H1 (cell line): ENCODE measurements at regions not wholly inside any gene's neighbourhood (a gene's known extent, or its start where the extent isn't known, plus 50 kb on each side); places are given as distances from the start of the nearest gene placed in this dataset.

Experiments
- CTCF ChIA-PET: fragments of 300-600 bp; sonication (Branson Sonifier 250); formaldehyde crosslinking; loops from one replicate; lab custom pipeline; 2021; ENCODE audit not compliant: partially characterized antibody; lab: Charles Lee
- POLR2A ChIA-PET: fragments of 300-600 bp; sonication (Branson Sonifier 250); formaldehyde crosslinking; loops from one replicate; lab custom pipeline; 2021; ENCODE audit warnings: inconsistent platforms; ENCODE audit not compliant: partially characterized antibody; lab: Charles Lee
- DNase-seq, 2 experiments: peaks; one replicate each; pipeline versions ENCODE4 v3.0.0 to v3.0.0-alpha.2; 2010 to 2022; ENCODE audit warnings: low spot score in 2 of 2, low read depth in 1 of 2, mixed read lengths in 1 of 2
- FAIRE-seq: peaks from 2 replicates; lab custom pipeline; 2011; peaks lifted over from hg19 to GRCh38; lab: Jason Lieb, UNC
- H2AFZ ChIP-seq: 2 replicates; pipeline ENCODE4 v1.8.1; 2012; ENCODE audit warnings: low read length, inconsistent platforms
- H2AK5ac ChIP-seq: 2 replicates; pipeline ENCODE4 v1.6.1; 2013; ENCODE audit warnings: low read depth, low read length
- H2BK120ac ChIP-seq: replicated peaks from 2 replicates; pipeline ENCODE3; 2013; ENCODE audit warnings: low read depth, low read length, inconsistent platforms
- H2BK12ac ChIP-seq: 2 replicates; pipeline ENCODE4 v1.6.1; 2013; ENCODE audit warnings: low read depth, low read length
- H2BK15ac ChIP-seq: 2 replicates; pipeline ENCODE4 v1.6.1; 2013; ENCODE audit warnings: low read length
- H2BK20ac ChIP-seq: 2 replicates; pipeline ENCODE4 v1.6.1; 2013; ENCODE audit warnings: low read length
- H2BK5ac ChIP-seq: 2 replicates; pipeline ENCODE4 v1.6.1; 2013; ENCODE audit warnings: low read depth, low read length
- H3K14ac ChIP-seq: 2 replicates; pipeline ENCODE4 v1.6.1; 2013; ENCODE audit warnings: inconsistent platforms; ENCODE audit not compliant: insufficient read length
- H3K18ac ChIP-seq: 2 replicates; pipeline ENCODE4 v1.6.1; 2013; ENCODE audit warnings: low read length; ENCODE audit errors: extremely low read depth
- H3K23ac ChIP-seq: 2 replicates; pipeline ENCODE4 v1.6.1; 2013; ENCODE audit warnings: inconsistent platforms; ENCODE audit not compliant: insufficient read length
- H3K23me2 ChIP-seq: 2 replicates; pipeline ENCODE4 v1.6.1; 2013; ENCODE audit warnings: low read depth, low read length
- H3K27ac ChIP-seq: 2 replicates; pipeline ENCODE4 v1.6.1; 2011; ENCODE audit warnings: low read depth, low read length, inconsistent platforms
- H3K27me3 ChIP-seq, 4 experiments: replicated peaks in 1 of 4; 1 replicate in 1 of 4; 2 replicates in 3 of 4; pipeline versions ENCODE4 v1.6.1 to v1.8.1; 2011 to 2013; ENCODE audit warnings: low read length in 3 of 4, mild to moderate bottlenecking in 3 of 4, inconsistent platforms in 2 of 4, mixed read lengths in 2 of 4, moderate library complexity in 1 of 4; ENCODE audit not compliant: control insufficient read depth in 3 of 4, insufficient read depth in 3 of 4; ENCODE audit errors: extremely low read depth in 1 of 4
- H3K36me3 ChIP-seq, 4 experiments: 2 replicates each; pipeline versions ENCODE4 v1.6.1 to v1.8.1; 2011 to 2013; ENCODE audit warnings: mild to moderate bottlenecking in 4 of 4, low read length in 3 of 4, moderate library complexity in 2 of 4, control low read depth in 1 of 4, inconsistent platforms in 1 of 4; ENCODE audit not compliant: insufficient read depth in 4 of 4, control insufficient read depth in 2 of 4
- H3K4ac ChIP-seq: replicated peaks from 2 replicates; pipeline ENCODE3; 2013; ENCODE audit warnings: low read length, low read depth, mixed read lengths, inconsistent platforms; ENCODE audit not compliant: insufficient read length
- H3K4me1 ChIP-seq, 4 experiments: replicated peaks in 1 of 4; 1 replicate in 1 of 4; 2 replicates in 3 of 4; pipeline versions ENCODE4 v1.6.1 to v1.8.1; 2011 to 2013; ENCODE audit warnings: low read length in 3 of 4, inconsistent platforms in 2 of 4, mixed read lengths in 1 of 4; ENCODE audit not compliant: insufficient read depth in 4 of 4, control insufficient read depth in 3 of 4
- H3K4me2 ChIP-seq, 2 experiments: 2 replicates each; pipeline versions ENCODE4 v1.6.1 to v1.8.1; 2011 to 2013; ENCODE audit warnings: low read depth in 2 of 2, low read length in 2 of 2, control low read depth in 1 of 2, inconsistent platforms in 1 of 2, mild to moderate bottlenecking in 1 of 2; ENCODE audit not compliant: insufficient read depth in 1 of 2
- H3K4me3 ChIP-seq, 4 experiments: fragments of 200-600, 300-600 bp in 1 of 4; sonication (generic), shearing (Covaris generic), sonication (Bioruptor Twin) in 1 of 4; 2 replicates each; pipeline versions ENCODE4 v1.5.1 to v1.8.1; 2011 to 2016; ENCODE audit warnings: low read length in 4 of 4, low read depth in 3 of 4, control low read depth in 2 of 4, inconsistent platforms in 2 of 4, mild to moderate bottlenecking in 2 of 4, mixed read lengths in 1 of 4, moderate library complexity in 1 of 4; ENCODE audit not compliant: insufficient read depth in 2 of 4; ENCODE audit errors: extremely low read depth in 1 of 4
- H3K56ac ChIP-seq: replicated peaks from 2 replicates; pipeline ENCODE3; 2013; ENCODE audit warnings: low read depth, mild to moderate bottlenecking, mixed read lengths, low read length, inconsistent platforms; ENCODE audit not compliant: insufficient read length
- H3K79me1 ChIP-seq: 2 replicates; pipeline ENCODE4 v1.6.1; 2013; ENCODE audit warnings: low read depth, low read length, control low read depth
- H3K79me2 ChIP-seq, 2 experiments: 2 replicates each; pipeline versions ENCODE4 v1.6.1 to v1.8.1; 2012 to 2013; ENCODE audit warnings: low read length in 2 of 2, mild to moderate bottlenecking in 2 of 2, inconsistent platforms in 1 of 2; ENCODE audit not compliant: insufficient read depth in 2 of 2, control insufficient read depth in 1 of 2
- H3K9ac ChIP-seq, 4 experiments: replicated peaks in 1 of 4; 1 replicate in 1 of 4; 2 replicates in 3 of 4; pipeline versions ENCODE4 v1.6.1 to v1.8.1; 2011 to 2013; ENCODE audit warnings: low read depth in 3 of 4, low read length in 3 of 4, control low read depth in 2 of 4, mild to moderate bottlenecking in 2 of 4, moderate library complexity in 2 of 4, inconsistent platforms in 1 of 4; ENCODE audit errors: extremely low read depth in 1 of 4
- H3K9me3 ChIP-seq, 2 experiments: 2 replicates each; pipeline versions ENCODE4 v1.6.1 to v1.8.1; 2012 to 2013; ENCODE audit warnings: mild to moderate bottlenecking in 2 of 2, moderate library complexity in 2 of 2, control low read depth in 1 of 2, inconsistent platforms in 1 of 2, low read depth in 1 of 2, low read length in 1 of 2, mixed read lengths in 1 of 2; ENCODE audit not compliant: insufficient read depth in 2 of 2
- H4K20me1 ChIP-seq, 2 experiments: replicated peaks in 1 of 2; 2 replicates each; pipeline versions ENCODE3 to v1.8.1; 2011 to 2013; ENCODE audit warnings: inconsistent platforms in 2 of 2, low read length in 2 of 2, mild to moderate bottlenecking in 1 of 2; ENCODE audit not compliant: insufficient read depth in 2 of 2, control insufficient read depth in 1 of 2
- H4K5ac ChIP-seq: 2 replicates; pipeline ENCODE4 v1.6.1; 2013; ENCODE audit warnings: low read length, low read depth, mixed read lengths, inconsistent platforms; ENCODE audit not compliant: insufficient read length
- H4K8ac ChIP-seq: 2 replicates; pipeline ENCODE4 v1.8.0; 2013; ENCODE audit warnings: mild to moderate bottlenecking, moderate library complexity, low read length, inconsistent platforms; ENCODE audit not compliant: insufficient read depth; ENCODE audit errors: extremely low read depth
- H4K91ac ChIP-seq: replicated peaks from 2 replicates; pipeline ENCODE3; 2013; ENCODE audit warnings: low read length, mixed read lengths, inconsistent platforms; ENCODE audit not compliant: insufficient read length
- BCL11A ChIP-seq, 2 experiments: IDR thresholded peaks; one replicate each; pipeline ENCODE4 v1.6.1; 2011; ENCODE audit warnings: low read depth in 2 of 2, low read length in 2 of 2, mild to moderate bottlenecking in 2 of 2
- CBX8 ChIP-seq: fragments of 300-800, 300-1000 bp; sonication (generic); IDR thresholded peaks from 2 replicates; pipeline ENCODE4 v1.7.1; 2016; ENCODE audit warnings: low read depth, low read length, borderline replicate concordance
- PHF8 ChIP-seq: fragments of 200-600 bp; sonication (generic); conservative IDR thresholded peaks from 2 replicates; pipeline ENCODE4 v1.7.1; 2012; ENCODE audit warnings: low read depth, mild to moderate bottlenecking, inconsistent platforms, low read length, moderate library complexity
- SP1 ChIP-seq: IDR thresholded peaks from 2 replicates; pipeline ENCODE4 v1.6.1; 2011; ENCODE audit warnings: low read depth, low read length

- TF ChIP-seq SP1 (no peak), BCL11A (IDR thresholded peaks at IDR 0.05; ENCODE audit: low read depth in 2 of 2, low read length in 2 of 2) (no peak), CBX8 (no peak), PHF8 (no peak)
- H3K18ac ChIP-seq, result no peak overlapping the region
- no peaks in the 10 kb centered on the region for H3K4me1 ChIP-seq
- POLR2A ChIA-PET, result no interaction called here
- H3K9me3 ChIP-seq, result no peaks in the 10 kb centered on the region
- CTCF ChIA-PET, result no interaction called here
- no peak overlapping the region for H3K23ac ChIP-seq
- H3K4me3 ChIP-seq, result no peak overlapping the region
- no peak overlapping the region for H3K4me2 ChIP-seq
- H3K23me2 ChIP-seq, result no peaks in the 10 kb centered on the region
- no peak overlapping the region for H4K8ac ChIP-seq
- no peak overlapping the region for H3K4ac ChIP-seq
- H2BK5ac ChIP-seq, result no peak overlapping the region
- no peak overlapping the region for H4K5ac ChIP-seq
- H3K27me3 ChIP-seq, result no peaks in the 10 kb centered on the region
- no peak overlapping the region for H2BK12ac ChIP-seq
- H2AK5ac ChIP-seq, result no peak overlapping the region
- no peak overlapping the region for H2BK15ac ChIP-seq
- no peak overlapping the region for H3K27ac ChIP-seq
- H4K91ac ChIP-seq, result no peak overlapping the region
- no peak overlapping the region for H2BK120ac ChIP-seq
- H3K36me3 ChIP-seq, result no peaks in the 10 kb centered on the region
- no peaks in the 10 kb centered on the region for H4K20me1 ChIP-seq
- DNase-seq (no peak), FAIRE-seq (no peak)
- no peak overlapping the region for H3K56ac ChIP-seq
- no peaks in the 10 kb centered on the region for H3K79me1 ChIP-seq
- no peaks in the 10 kb centered on the region for H3K79me2 ChIP-seq
- H2BK20ac ChIP-seq, result no peak overlapping the region
- H3K14ac ChIP-seq, result no peak overlapping the region
- no peak overlapping the region for H3K9ac ChIP-seq
- H2AFZ ChIP-seq, result no peak overlapping the region
Observed at GRCh38 chr11:28412029-28412428, 303.8 kb downstream of the METTL15 start.
